ENCODE measurements at regions not wholly inside any gene's neighbourhood (a gene's known extent, or its start where the extent isn't known, plus 50 kb on each side); places are given as distances from the start of the nearest gene placed in this dataset.

GRCh38 chr6:67976486-67976885, 658.6 kb upstream of the ADGRB3 start:
- ChIA-PET CTCF (ENCODE audit: low intra/inter-chr PET ratio) (interaction anchor here (0.6 kb wide), 1 partner anchor 458 kb away, joined by 3 read pairs; no protein-coding TSS in a partner anchor), POLR2A (no interaction called here)
- no TSS peak for BruUV-seq (replicated peaks)
- peak overlapping the region; percentile 73; the same call in 1 of the 2 replicates for H2AFZ ChIP-seq (ENCODE audit: low read depth, low read length)
- H3K9ac ChIP-seq (ENCODE audit: insufficient read depth in 1 of 2, low read depth in 2 of 2, low read length in 2 of 2) = no peak overlapping the region
- in situ Hi-C loops (cut with MboI) = no loop called here
- H3K79me2 ChIP-seq (ENCODE audit: control insufficient read depth, insufficient read depth, low read length) = no peaks in the 10 kb centered on the region
- 75% methylated on average over 2 of the region's 2 CpGs for WGBS (ENCODE audit: insufficient coverage, low coverage, missing lambda C conversion rate)
- peak; percentile 56 for FAIRE-seq
- DNase-seq (ENCODE audit: extremely low read depth in 1 of 4, low spot score in 3 of 4) = no peak
- ATAC-seq = no peak
- no peak overlapping the region for H3K4me3 ChIP-seq
- H3K27me3 ChIP-seq (ENCODE audit: control insufficient read depth in 2 of 2, insufficient read depth in 2 of 2, low read length in 2 of 2) = no peaks in the 10 kb centered on the region
- no peaks in the 10 kb centered on the region for H3K9me3 ChIP-seq (replicated peaks; ENCODE audit: control insufficient read depth, insufficient read depth, low read depth, low read length)
- intact Hi-C loops (cut with micrococcal nuclease) = no loop called here
- no peaks in the 10 kb centered on the region for H3K36me3 ChIP-seq (ENCODE audit: control insufficient read depth, insufficient read depth, low read length)
- H3K4me2 ChIP-seq (ENCODE audit: insufficient read depth, low read length) = no peak overlapping the region
- H3K9me1 ChIP-seq (ENCODE audit: control insufficient read depth, insufficient read depth, low read length) = no peaks in the 10 kb centered on the region
- peaks cover 0 to 2% of the 10 kb centered on the region in 2 experiments; a peak in 1 of 5 replicates for H3K4me1 ChIP-seq (replicated peaks in 1 of 2; ENCODE audit: control insufficient read depth in 2 of 2, insufficient read depth in 2 of 2, low read length in 2 of 2)
- H4K20me1 ChIP-seq (replicated peaks; ENCODE audit: control insufficient read depth, insufficient read depth, low read length) = no peaks in the 10 kb centered on the region
- no peak overlapping the region for H3K27ac ChIP-seq (ENCODE audit: extremely low read depth, low read depth, low read length)
- TF ChIP-seq ZNF551 (CRISPR knock-in tag; IDR thresholded peaks at IDR 0.05) (no peak), CBFA2T3 (IDR thresholded peaks at IDR 0.05) (no peak), ZBTB34 (CRISPR knock-in tag; IDR thresholded peaks at IDR 0.05) (no peak), HES1 (IDR thresholded peaks at IDR 0.05; ENCODE audit: low read depth) (no peak), ASH1L (IDR thresholded peaks at IDR 0.05; ENCODE audit: borderline replicate concordance, low read depth, partially characterized antibody) (no peak), CSDE1 (IDR thresholded peaks at IDR 0.05) (no peak), CREBBP (IDR thresholded peaks at IDR 0.05; ENCODE audit: low read depth, low read length) (no peak), MIER1 (IDR thresholded peaks at IDR 0.05; ENCODE audit: low read depth) (no peak), SMARCE1 (IDR thresholded peaks at IDR 0.05) (no peak), TFAP4 (CRISPR knock-in tag; IDR thresholded peaks at IDR 0.05; ENCODE audit: borderline replicate concordance) (no peak), ZNF512 (tag; IDR thresholded peaks at IDR 0.05) (no peak), TBL1XR1 (IDR thresholded peaks at IDR 0.05; ENCODE audit: low read length in 2 of 2) (no peak), MAFK (IDR thresholded peaks at IDR 0.05; ENCODE audit: low read length) (no peak), GTF3C2 (IDR thresholded peaks at IDR 0.05; ENCODE audit: borderline replicate concordance, extremely low read depth, insufficient read length) (no peak), YBX1 (IDR thresholded peaks at IDR 0.05) (no peak), NFATC3 (IDR thresholded peaks at IDR 0.05) (no peak), ZNF311 (CRISPR knock-in tag; IDR thresholded peaks at IDR 0.05) (no peak), MTA2 (IDR thresholded peaks at IDR 0.05; ENCODE audit: low read depth) (no peak)

All from K562 (cell line).